ENCODE measurements at regions not wholly inside any gene's neighbourhood (a gene's known extent, or its start where the extent isn't known, plus 50 kb on each side); places are given as distances from the start of the nearest gene placed in this dataset.

GRCh38 chr4:56123547-56123946, 174.8 kb downstream of the CEP135 start:
- WGBS, 3 donors, result 59 to 77% (median 69%) methylated on average over 1 of the region's 1 CpG
- Histone ChIP-seq H3K4me1 (ENCODE audit: insufficient read depth) (no peaks in the 10 kb centered on the region), H3K27me3 (no peaks in the 10 kb centered on the region), H3K4me3 (no peak overlapping the region), H3K36me3 (no peaks in the 10 kb centered on the region), H3K9me3 (no peaks in the 10 kb centered on the region), H3K27ac (no peak overlapping the region)
- intact Hi-C loops (cut with DNase I), result no loop called here
- TF ChIP-seq, protein P1, sequence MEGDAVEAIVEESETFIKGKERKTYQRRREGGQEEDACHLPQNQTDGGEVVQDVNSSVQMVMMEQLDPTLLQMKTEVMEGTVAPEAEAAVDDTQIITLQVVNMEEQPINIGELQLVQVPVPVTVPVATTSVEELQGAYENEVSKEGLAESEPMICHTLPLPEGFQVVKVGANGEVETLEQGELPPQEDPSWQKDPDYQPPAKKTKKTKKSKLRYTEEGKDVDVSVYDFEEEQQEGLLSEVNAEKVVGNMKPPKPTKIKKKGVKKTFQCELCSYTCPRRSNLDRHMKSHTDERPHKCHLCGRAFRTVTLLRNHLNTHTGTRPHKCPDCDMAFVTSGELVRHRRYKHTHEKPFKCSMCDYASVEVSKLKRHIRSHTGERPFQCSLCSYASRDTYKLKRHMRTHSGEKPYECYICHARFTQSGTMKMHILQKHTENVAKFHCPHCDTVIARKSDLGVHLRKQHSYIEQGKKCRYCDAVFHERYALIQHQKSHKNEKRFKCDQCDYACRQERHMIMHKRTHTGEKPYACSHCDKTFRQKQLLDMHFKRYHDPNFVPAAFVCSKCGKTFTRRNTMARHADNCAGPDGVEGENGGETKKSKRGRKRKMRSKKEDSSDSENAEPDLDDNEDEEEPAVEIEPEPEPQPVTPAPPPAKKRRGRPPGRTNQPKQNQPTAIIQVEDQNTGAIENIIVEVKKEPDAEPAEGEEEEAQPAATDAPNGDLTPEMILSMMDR (IDR thresholded peaks at IDR 0.05), result no peak
- no peak for TF ChIP-seq EP300 (IDR thresholded peaks at IDR 0.05)
- no peak for TF ChIP-seq POLR2A (IDR thresholded peaks at IDR 0.05)
- no peak for DNase-seq

GRCh38 chr4:56123051-56123450, 174.3 kb downstream of the CEP135 start:
- no peak overlapping the region for H3K27ac ChIP-seq
- no peaks in the 10 kb centered on the region for H3K36me3 ChIP-seq
- H3K4me3 ChIP-seq, result no peak overlapping the region
- 67 to 87% (median 76%) methylated on average over 3 of the region's 3 CpGs for WGBS, 3 donors
- H3K27me3 ChIP-seq, result no peaks in the 10 kb centered on the region
- DNase-seq, result no peak
- TF ChIP-seq POLR2A (IDR thresholded peaks at IDR 0.05), result no peak
- TF ChIP-seq, protein P1 (IDR thresholded peaks at IDR 0.05), result no peak
- TF ChIP-seq EP300 (IDR thresholded peaks at IDR 0.05), result no peak
- H3K9me3 ChIP-seq, result no peaks in the 10 kb centered on the region
- H3K4me1 ChIP-seq (ENCODE audit: insufficient read depth), result no peaks in the 10 kb centered on the region
- intact Hi-C loops (cut with DNase I), result no loop called here

DNA sequence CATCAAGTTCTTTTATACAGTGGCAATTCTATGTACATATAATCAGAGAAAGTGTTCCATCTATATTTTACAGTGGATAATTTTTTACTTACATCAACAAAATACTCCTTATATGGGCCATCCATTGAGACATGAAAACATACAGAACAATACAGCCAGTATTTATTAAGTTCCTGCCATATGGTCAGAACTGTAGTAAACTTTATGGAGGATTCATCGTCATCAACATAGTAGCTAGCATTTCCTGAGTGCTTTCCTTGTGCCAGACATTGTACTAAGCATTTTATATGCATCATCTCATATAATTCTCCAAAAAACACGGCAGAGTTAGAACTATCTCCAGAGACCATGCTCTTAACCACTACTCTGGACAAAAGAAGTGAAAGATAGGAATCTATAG, 170.1 kb downstream of the CEP135 start:
- no peak overlapping the region for H3K27ac ChIP-seq
- H3K36me3 ChIP-seq, result no peaks in the 10 kb centered on the region
- H3K4me1 ChIP-seq (ENCODE audit: insufficient read depth), result no peaks in the 10 kb centered on the region
- WGBS, 3 donors, result 85 to 94% (median 87%) methylated on average over 2 of the region's 2 CpGs
- H3K9me3 ChIP-seq, result no peaks in the 10 kb centered on the region
- intact Hi-C loops (cut with DNase I), result no loop called here
- H3K4me3 ChIP-seq, result no peak overlapping the region
- no peaks in the 10 kb centered on the region for H3K27me3 ChIP-seq
- no peak for DNase-seq
- TF ChIP-seq POLR2A (IDR thresholded peaks at IDR 0.05) (no peak), EP300 (IDR thresholded peaks at IDR 0.05) (no peak)
- TF ChIP-seq, protein P1 (IDR thresholded peaks at IDR 0.05), result no peak

- H3K4me1 ChIP-seq (ENCODE audit: insufficient read depth), result no peaks in the 10 kb centered on the region
- 85 to 89% (median 88%) methylated on average over 5 of the region's 5 CpGs for WGBS, 3 donors
- no peak overlapping the region for H3K4me3 ChIP-seq
- no peaks in the 10 kb centered on the region for H3K9me3 ChIP-seq
- DNase-seq, result no peak
- TF ChIP-seq, protein P1 (IDR thresholded peaks at IDR 0.05), result no peak
- TF ChIP-seq POLR2A (IDR thresholded peaks at IDR 0.05) (no peak), EP300 (IDR thresholded peaks at IDR 0.05) (no peak)
- no peaks in the 10 kb centered on the region for H3K27me3 ChIP-seq
- no peak overlapping the region for H3K27ac ChIP-seq
- H3K36me3 ChIP-seq, result no peaks in the 10 kb centered on the region
- intact Hi-C loops (cut with DNase I), result no loop called here
These were observed 169.3 kb downstream of the CEP135 start for GRCh38 chr4:56118055-56118454.

- H3K27me3 ChIP-seq, result no peaks in the 10 kb centered on the region
- WGBS, 3 donors, result 40 to 49% (median 44%) methylated on average over 2 of the region's 2 CpGs
- TF ChIP-seq EP300 (IDR thresholded peaks at IDR 0.05) (no peak), POLR2A (IDR thresholded peaks at IDR 0.05) (no peak)
- TF ChIP-seq, protein P1 (IDR thresholded peaks at IDR 0.05), result no peak
These were observed 167.2 kb downstream of the CEP135 start for GRCh38 chr4:56115898-56116297.

More at GRCh38 chr4:56115898-56116297, 167.2 kb downstream of the CEP135 start:
- Histone ChIP-seq H3K27ac (no peak overlapping the region), H3K4me3 (no peak overlapping the region), H3K36me3 (no peaks in the 10 kb centered on the region), H3K9me3 (no peaks in the 10 kb centered on the region), H3K4me1 (ENCODE audit: insufficient read depth) (no peaks in the 10 kb centered on the region)
- DNase-seq, result no peak
- intact Hi-C loops (cut with DNase I), result no loop called here
